Ureter (tissue), 1 donor: ENCODE measurements at regions not wholly inside any gene's neighbourhood (a gene's known extent, or its start where the extent isn't known, plus 50 kb on each side); places are given as distances from the start of the nearest gene placed in this dataset.

ENCODE experiments used
- DNase-seq: peaks from one replicate; pipeline ENCODE4 v3.0.0-alpha.2; 2020; ENCODE audit warnings: low spot score
- donor health status: DM: yes; HTN: yes; CAD: no.

GRCh38 chr4:20447103-20447502 lies 195.4 kb downstream of the SLIT2 start:
- no peak for DNase-seq

DNA sequence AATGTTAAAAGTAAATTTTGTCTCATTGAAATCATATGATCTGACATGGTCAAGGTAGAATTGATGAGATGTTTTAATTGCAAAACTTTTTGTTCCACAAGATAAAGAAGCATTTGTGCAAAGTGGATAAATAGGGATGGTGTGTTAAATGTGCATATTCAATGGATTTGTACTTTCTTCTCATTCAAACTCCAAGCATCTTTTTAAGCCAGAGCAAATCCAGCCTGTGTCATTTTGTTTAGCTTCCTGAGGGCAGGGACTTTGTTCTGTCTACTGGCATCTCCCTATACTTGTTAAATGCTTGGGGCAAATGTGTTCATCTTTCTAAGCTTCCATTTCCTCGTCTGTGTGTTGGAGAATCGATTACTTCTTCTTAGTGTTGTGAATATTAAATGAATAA lies 200.3 kb downstream of the SLIT2 start:
- no peak for DNase-seq

DNA sequence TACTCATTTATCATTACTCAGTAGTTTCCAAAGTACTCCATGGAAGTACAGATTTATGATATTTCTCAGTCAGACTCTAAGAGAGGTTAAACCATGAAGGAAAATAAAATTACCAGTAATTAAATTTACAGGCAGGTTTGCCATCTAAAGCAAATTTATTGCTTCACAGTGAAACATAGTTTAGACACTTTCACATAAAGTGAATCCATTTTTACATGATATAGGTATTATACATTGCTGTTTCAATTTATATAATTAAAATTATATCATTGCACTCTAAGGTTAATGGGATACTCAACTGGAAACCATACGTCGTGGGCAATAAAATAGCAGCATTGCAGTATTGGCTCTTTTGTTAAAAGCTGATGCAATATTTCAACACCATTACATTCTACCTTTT lies 202.8 kb downstream of the SLIT2 start:
- no peak for DNase-seq

GRCh38 chr4:20456407-20456806 lies 204.7 kb downstream of the SLIT2 start:
- DNase-seq, result no peak

- DNase-seq, result no peak
Measured at GRCh38 chr4:20462426-20463175, 210.9 kb downstream of the SLIT2 start.

DNA sequence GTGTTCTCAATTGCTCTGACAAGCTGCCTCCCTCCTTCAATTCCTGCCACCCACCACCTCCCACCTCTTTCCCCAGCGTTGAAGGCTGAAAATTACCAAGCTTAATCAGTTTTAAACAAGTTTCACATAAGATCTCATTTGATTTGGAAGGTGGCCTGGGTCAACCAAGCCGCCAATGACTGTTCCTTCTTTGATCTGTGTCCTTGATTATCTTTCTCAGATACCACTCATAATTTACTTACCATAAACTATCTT lies 211.4 kb downstream of the SLIT2 start:
- no peak for DNase-seq

DNA sequence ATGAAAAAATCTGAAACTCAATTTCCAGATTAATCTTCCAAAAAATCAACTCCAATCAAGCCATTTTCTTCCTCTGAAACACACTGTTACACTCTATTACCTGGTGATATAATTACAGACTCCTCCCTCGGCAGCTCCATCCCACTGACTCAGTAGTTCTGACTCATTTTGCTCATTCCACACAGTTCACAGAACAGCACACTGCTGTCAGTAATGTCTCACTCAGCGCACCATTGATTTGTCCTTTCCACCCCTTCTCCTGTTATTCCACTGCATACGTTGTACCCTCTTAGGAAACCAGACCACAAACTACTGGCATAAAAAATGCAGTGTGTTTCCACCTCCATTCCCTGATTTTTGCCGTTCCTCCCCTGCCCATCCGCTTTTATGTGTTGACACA lies 212.7 kb downstream of the SLIT2 start:
- no peak for DNase-seq

GRCh38 chr4:20474119-20474518 lies 222.4 kb downstream of the SLIT2 start:
- no peak for DNase-seq

DNA sequence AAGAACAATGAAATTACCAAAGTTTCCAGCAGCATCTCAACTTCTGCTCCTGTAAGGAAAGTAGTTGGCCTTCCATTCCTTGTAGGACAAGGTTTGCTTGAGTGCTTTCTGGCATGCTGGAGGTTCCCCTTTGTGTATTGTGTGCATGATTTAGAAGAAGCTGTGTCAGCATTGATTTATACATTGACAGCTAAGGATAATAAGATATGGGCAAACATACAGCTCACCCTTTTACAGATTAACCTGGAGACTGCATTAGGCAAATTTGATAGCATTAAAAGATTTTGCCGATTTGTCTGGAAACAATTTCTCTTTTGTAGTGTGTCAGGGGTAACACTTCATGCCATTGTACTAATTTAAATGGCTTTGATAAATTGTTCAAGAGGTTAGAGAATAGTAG lies 221.8 kb upstream of the PACRGL start:
- no peak for DNase-seq

GRCh38 chr4:20480165-20480947 lies 219.9 kb upstream of the PACRGL start:
- no peak for DNase-seq

GRCh38 chr4:20483416-20483815 lies 216.8 kb upstream of the PACRGL start:
- no peak for DNase-seq

GRCh38 chr4:20486433-20486832 lies 213.8 kb upstream of the PACRGL start:
- DNase-seq, result no peak

GRCh38 chr4:20487446-20487845 lies 212.8 kb upstream of the PACRGL start:
- DNase-seq, result no peak

GRCh38 chr4:20487852-20488251 lies 212.4 kb upstream of the PACRGL start:
- no peak for DNase-seq

DNA sequence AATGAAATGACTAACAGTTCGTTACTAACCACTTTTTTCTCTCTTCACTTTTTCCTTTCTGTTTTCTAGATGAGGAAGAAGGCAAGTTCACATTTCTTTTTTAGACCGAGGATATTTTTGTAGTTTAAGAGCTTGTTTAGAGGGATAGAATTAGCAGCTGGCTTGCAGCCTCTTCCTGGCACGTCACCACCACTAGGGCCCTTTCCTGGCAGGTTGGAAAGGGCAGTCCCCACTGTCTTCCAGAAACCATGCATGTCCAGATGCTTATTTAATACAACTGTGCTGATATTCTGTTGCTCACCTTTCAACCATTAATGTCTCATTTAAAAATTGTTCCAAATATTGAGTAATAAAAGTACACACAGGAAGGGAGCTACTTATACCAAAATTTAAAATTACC lies 209.5 kb upstream of the PACRGL start:
- DNase-seq, result peak; percentile 45

- DNase-seq, result no peak
Measured at GRCh38 chr4:20493761-20494353, 206.4 kb upstream of the PACRGL start.

- DNase-seq, result no peak
Measured at GRCh38 chr4:20496068-20496467, 204.2 kb upstream of the PACRGL start.

DNA sequence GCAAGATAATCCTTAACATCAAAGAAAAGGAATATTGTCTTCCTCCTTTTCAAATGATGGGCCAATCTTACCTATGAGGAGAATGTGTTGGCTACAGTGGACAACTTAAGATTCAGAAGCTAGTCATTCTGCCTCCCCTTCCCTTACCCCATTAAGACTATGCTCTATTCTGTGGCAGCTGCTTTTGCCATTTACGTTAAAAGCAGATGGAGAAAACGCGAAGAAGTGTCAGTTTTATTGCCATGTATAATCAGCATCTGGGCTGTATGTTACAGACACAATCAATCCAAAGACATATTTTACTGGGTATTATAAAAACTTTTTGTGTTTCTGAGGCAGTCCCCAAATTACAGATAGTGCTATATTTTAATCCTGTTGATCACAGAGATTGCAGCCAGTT lies 196.1 kb upstream of the PACRGL start:
- no peak for DNase-seq

DNA sequence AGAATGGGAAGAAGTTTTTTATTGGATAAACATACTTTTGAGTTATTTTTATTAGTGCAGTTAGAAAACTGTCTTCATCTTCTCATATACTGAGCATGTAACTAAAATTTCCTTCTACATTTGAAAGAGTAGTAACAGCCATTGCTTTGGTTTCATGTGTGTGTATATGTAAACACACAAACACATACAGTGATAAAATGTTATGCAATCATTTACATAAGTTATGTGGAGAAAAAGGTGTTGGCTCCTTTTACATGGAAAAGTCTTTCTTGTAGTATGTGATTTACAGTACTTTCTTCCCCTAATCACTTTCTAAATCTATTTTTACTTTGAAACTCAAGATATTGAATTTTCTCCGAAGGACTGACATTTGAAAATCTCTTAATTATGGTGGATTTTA lies 194.3 kb upstream of the PACRGL start:
- DNase-seq, result no peak

- DNase-seq, result no peak
Measured at GRCh38 chr4:20506827-20507226, 193.4 kb upstream of the PACRGL start.

- DNase-seq, result no peak
Measured at GRCh38 chr4:20509315-20509714, 190.9 kb upstream of the PACRGL start.

- DNase-seq, result no peak
Measured at GRCh38 chr4:20512033-20512792, 188.0 kb upstream of the PACRGL start.

DNA sequence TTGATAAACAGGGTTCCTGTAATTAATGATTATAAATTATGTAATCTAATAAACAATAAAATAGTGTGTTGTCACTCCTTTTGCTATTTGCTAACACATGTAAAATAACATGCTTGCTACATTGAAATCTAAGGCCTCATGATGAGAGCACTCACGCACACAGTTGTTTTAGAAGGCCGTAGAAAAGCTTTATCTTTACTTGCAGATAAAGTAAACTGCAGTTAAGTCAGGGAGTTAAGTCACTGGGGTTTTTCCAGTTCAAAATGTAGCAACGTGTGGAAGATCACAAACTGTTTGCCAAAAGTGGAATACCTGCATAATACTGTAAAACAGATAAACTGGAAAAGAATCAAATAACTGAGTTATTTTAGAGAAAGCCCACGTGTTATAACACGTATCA lies 187.3 kb upstream of the PACRGL start:
- no peak for DNase-seq
